ENCODE measurements at regions not wholly inside any gene's neighbourhood (a gene's known extent, or its start where the extent isn't known, plus 50 kb on each side); places are given as distances from the start of the nearest gene placed in this dataset.

- no peak for TF ChIP-seq CTCF (IDR thresholded peaks at IDR 0.05; ENCODE audit: insufficient read depth, low read length, severe bottlenecking)
- Histone ChIP-seq H3K4me3 (ENCODE audit: low read depth, low read length) (no peak overlapping the region), H3K36me3 (ENCODE audit: control insufficient read depth, insufficient read depth, low read length) (no peaks in the 10 kb centered on the region), H3K27me3 (ENCODE audit: control insufficient read depth, insufficient read depth, low read length) (no peaks in the 10 kb centered on the region)
- no peak for FAIRE-seq
- DNase-seq (ENCODE audit: low read depth): no peak
These were observed 53.1 kb upstream of the PPP2R5A start for GRCh38 chr1:212232090-212232489.

- DNase-seq (ENCODE audit: low read depth) (no peak), FAIRE-seq (no peak)
- H3K27me3 ChIP-seq (ENCODE audit: control insufficient read depth, insufficient read depth, low read length): no peaks in the 10 kb centered on the region
- TF ChIP-seq CTCF (IDR thresholded peaks at IDR 0.05; ENCODE audit: insufficient read depth, low read length, severe bottlenecking): no peak
- H3K4me3 ChIP-seq (ENCODE audit: low read depth, low read length): no peak overlapping the region
- H3K36me3 ChIP-seq (ENCODE audit: control insufficient read depth, insufficient read depth, low read length): no peaks in the 10 kb centered on the region
These were observed 51.9 kb upstream of the PPP2R5A start for GRCh38 chr1:212233321-212233720.

GRCh38 chr1:212234431-212235395 lies 50.5 kb upstream of the PPP2R5A start:
- no peak for TF ChIP-seq CTCF (IDR thresholded peaks at IDR 0.05; ENCODE audit: insufficient read depth, low read length, severe bottlenecking)
- peak; percentile 96 for DNase-seq (ENCODE audit: low read depth)
- H3K36me3 ChIP-seq (ENCODE audit: control insufficient read depth, insufficient read depth, low read length): no peaks in the 10 kb centered on the region
- no peaks in the 10 kb centered on the region for H3K27me3 ChIP-seq (ENCODE audit: control insufficient read depth, insufficient read depth, low read length)
- no peak for FAIRE-seq
- no peak overlapping the region for H3K4me3 ChIP-seq (ENCODE audit: low read depth, low read length)
